ENCODE measurements at regions not wholly inside any gene's neighbourhood (a gene's known extent, or its start where the extent isn't known, plus 50 kb on each side); places are given as distances from the start of the nearest gene placed in this dataset.

DNA sequence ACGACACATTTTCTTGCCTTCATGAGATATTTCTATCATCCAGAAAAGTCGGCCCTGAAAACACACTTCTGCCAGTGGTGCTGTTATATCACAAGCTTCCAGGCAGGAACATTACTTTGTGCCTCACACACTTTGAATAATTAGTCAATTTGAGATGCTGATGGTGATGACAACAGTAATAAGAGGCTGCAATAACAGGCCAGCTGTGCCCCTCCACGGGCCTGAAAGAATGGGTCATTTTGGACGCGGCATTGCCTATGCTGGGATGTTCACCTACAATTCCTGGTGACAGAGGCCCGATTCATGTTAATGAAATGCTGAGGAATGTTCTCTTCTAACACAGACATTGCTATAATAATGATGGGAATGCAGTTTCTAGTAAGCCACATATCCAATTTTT is 463.8 kb upstream of the KIRREL3 start:
- no peak for ATAC-seq
- Histone ChIP-seq H3K36me3 (ENCODE audit: control insufficient read depth in 2 of 2, insufficient read depth in 2 of 2, low read length in 1 of 2) (no peaks in the 10 kb centered on the region), H3K4me3 (no peak overlapping the region), H3K27ac (ENCODE audit: control insufficient read depth, insufficient read depth) (no peak overlapping the region), H4K20me1 (ENCODE audit: control insufficient read depth, insufficient read depth) (no peaks in the 10 kb centered on the region), H3K79me2 (ENCODE audit: control insufficient read depth, insufficient read depth, low read length) (no peaks in the 10 kb centered on the region), H3K9ac (ENCODE audit: control insufficient read depth, insufficient read depth, low read length) (no peak overlapping the region), H3K4me1 (ENCODE audit: control insufficient read depth, insufficient read depth, low read length) (no peaks in the 10 kb centered on the region), H3K9me3 (replicated peaks; ENCODE audit: control insufficient read depth, insufficient read depth, low read length) (no peaks in the 10 kb centered on the region), H2AFZ (ENCODE audit: control insufficient read depth, low read depth, low read length) (no peak overlapping the region), H3K27me3 (replicated peaks in 1 of 2; ENCODE audit: control insufficient read depth in 2 of 2, insufficient read depth in 2 of 2, low read length in 1 of 2) (no peaks in the 10 kb centered on the region), H3K4me2 (ENCODE audit: control insufficient read depth, insufficient read depth) (no peak overlapping the region)
- WGBS (ENCODE audit: insufficient coverage, insufficient replicate concordance, low lambda C conversion rate, missing lambda C conversion rate), result 20% methylated on average over 6 of the region's 6 CpGs
- FAIRE-seq, result no peak
- TF ChIP-seq YBX1 (IDR thresholded peaks at IDR 0.05), result no peak
- TF ChIP-seq, protein P1, sequence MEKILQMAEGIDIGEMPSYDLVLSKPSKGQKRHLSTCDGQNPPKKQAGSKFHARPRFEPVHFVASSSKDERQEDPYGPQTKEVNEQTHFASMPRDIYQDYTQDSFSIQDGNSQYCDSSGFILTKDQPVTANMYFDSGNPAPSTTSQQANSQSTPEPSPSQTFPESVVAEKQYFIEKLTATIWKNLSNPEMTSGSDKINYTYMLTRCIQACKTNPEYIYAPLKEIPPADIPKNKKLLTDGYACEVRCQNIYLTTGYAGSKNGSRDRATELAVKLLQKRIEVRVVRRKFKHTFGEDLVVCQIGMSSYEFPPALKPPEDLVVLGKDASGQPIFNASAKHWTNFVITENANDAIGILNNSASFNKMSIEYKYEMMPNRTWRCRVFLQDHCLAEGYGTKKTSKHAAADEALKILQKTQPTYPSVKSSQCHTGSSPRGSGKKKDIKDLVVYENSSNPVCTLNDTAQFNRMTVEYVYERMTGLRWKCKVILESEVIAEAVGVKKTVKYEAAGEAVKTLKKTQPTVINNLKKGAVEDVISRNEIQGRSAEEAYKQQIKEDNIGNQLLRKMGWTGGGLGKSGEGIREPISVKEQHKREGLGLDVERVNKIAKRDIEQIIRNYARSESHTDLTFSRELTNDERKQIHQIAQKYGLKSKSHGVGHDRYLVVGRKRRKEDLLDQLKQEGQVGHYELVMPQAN (conservative IDR thresholded peaks at IDR 0.05), result no peak
- TF ChIP-seq FOXK2 (IDR thresholded peaks at IDR 0.05), result no peak
- TF ChIP-seq NRF1 (conservative IDR thresholded peaks at IDR 0.05; ENCODE audit: low read depth, low read length), result no peak
- no peak for TF ChIP-seq MEF2A (IDR thresholded peaks at IDR 0.05; ENCODE audit: insufficient read depth, low read depth, low read length)
- no peak for TF ChIP-seq RBBP5 (conservative IDR thresholded peaks at IDR 0.05)
- in situ Hi-C loops (cut with MboI) (no loop called here), intact Hi-C loops (cut with micrococcal nuclease; ENCODE audit: unreplicated experiment) (no loop called here)
- BruUV-seq (replicated peaks), result no TSS peak
- ChIA-PET CTCF (no interaction called here), POLR2A (no interaction called here), SMC1A (ENCODE audit: uncharacterized antibody, unreplicated experiment) (interaction anchor here (0.7 kb wide), 1 partner anchor 25 kb away, joined by 3 read pairs; no protein-coding TSS in a partner anchor), RAD21 (ENCODE audit: unreplicated experiment) (no interaction called here)
- DNase-seq (ENCODE audit: low read depth, low spot score), result no peak

DNA sequence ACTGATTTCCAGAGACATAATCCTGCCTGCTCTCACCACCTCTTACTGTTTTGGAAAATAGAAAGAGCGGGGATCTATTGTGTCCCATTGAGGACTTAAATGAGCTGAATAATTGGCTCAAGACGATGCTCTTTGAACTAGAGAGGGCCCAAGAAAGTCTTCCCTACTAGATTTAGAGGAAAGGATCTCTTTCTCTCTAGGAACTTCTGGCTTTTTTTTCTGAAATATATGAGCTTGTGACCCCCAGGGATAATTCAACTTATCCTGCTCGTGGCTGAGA is 461.4 kb upstream of the KIRREL3 start:
- DNase-seq (ENCODE audit: low read depth, low spot score) (no peak), ATAC-seq (no peak), FAIRE-seq (no peak)
- H3K9ac ChIP-seq (ENCODE audit: control insufficient read depth, insufficient read depth, low read length), result no peak overlapping the region
- in situ Hi-C loops (cut with MboI) (no loop called here), intact Hi-C loops (cut with micrococcal nuclease; ENCODE audit: unreplicated experiment) (no loop called here)
- no peaks in the 10 kb centered on the region; a peak in 1 of 4 replicates for H3K27me3 ChIP-seq (replicated peaks in 1 of 2; ENCODE audit: control insufficient read depth in 2 of 2, insufficient read depth in 2 of 2, low read length in 1 of 2)
- WGBS (ENCODE audit: insufficient coverage, insufficient replicate concordance, low lambda C conversion rate, missing lambda C conversion rate), result 3% methylated on average over 3 of the region's 3 CpGs
- H2AFZ ChIP-seq (ENCODE audit: control insufficient read depth, low read depth, low read length), result no peak overlapping the region
- SMC1A ChIA-PET (ENCODE audit: uncharacterized antibody, unreplicated experiment), result no interaction called here
- POLR2A ChIA-PET, result no interaction called here
- H3K79me2 ChIP-seq (ENCODE audit: control insufficient read depth, insufficient read depth, low read length), result no peaks in the 10 kb centered on the region
- BruUV-seq (replicated peaks), result no TSS peak
- no peaks in the 10 kb centered on the region for H3K4me1 ChIP-seq (ENCODE audit: control insufficient read depth, insufficient read depth, low read length)
- no peak overlapping the region for H3K27ac ChIP-seq (ENCODE audit: control insufficient read depth, insufficient read depth)
- no peaks in the 10 kb centered on the region for H4K20me1 ChIP-seq (ENCODE audit: control insufficient read depth, insufficient read depth)
- no peak for TF ChIP-seq HDAC2 (IDR thresholded peaks at IDR 0.05)
- TF ChIP-seq ZNF622 (IDR thresholded peaks at IDR 0.05), result no peak
- no peak for TF ChIP-seq PAX5 (IDR thresholded peaks at IDR 0.05; ENCODE audit: borderline replicate concordance, low read depth, low read length)
- TF ChIP-seq KAT2A (conservative IDR thresholded peaks at IDR 0.05; ENCODE audit: control insufficient read depth, low read depth, low read length), result no peak
- no peak for TF ChIP-seq MYB (IDR thresholded peaks at IDR 0.05; ENCODE audit: borderline replicate concordance, low read depth, low read length)
- no peak for TF ChIP-seq BCL11A (IDR thresholded peaks at IDR 0.05; ENCODE audit: low read depth, low read length)
- H3K9me3 ChIP-seq (replicated peaks; ENCODE audit: control insufficient read depth, insufficient read depth, low read length), result no peaks in the 10 kb centered on the region
- H3K36me3 ChIP-seq (ENCODE audit: control insufficient read depth in 2 of 2, insufficient read depth in 2 of 2, low read length in 1 of 2), result no peaks in the 10 kb centered on the region
- H3K4me2 ChIP-seq (ENCODE audit: control insufficient read depth, insufficient read depth), result no peak overlapping the region
- CTCF ChIA-PET, result no interaction called here
- H3K4me3 ChIP-seq, result no peak overlapping the region
- RAD21 ChIA-PET (ENCODE audit: unreplicated experiment), result no interaction called here

Data from GM12878 (cell line).